Lung (tissue), 11 donors: ENCODE measurements at regions not wholly inside any gene's neighbourhood (a gene's known extent, or its start where the extent isn't known, plus 50 kb on each side); places are given as distances from the start of the nearest gene placed in this dataset.
A peak's percentile ranks its signal among the peaks of the same experiment; 100 is the strongest.

Source experiments
- ATAC-seq: fragments of 200-7000 bp; cut with Tn5 transposase; one replicate; pipeline ENCODE4 v1.9.1; 2020; ENCODE audit warnings: moderate number of reproducible peaks; ENCODE audit not compliant: insufficient read depth, low FRiP score
- DNase-seq, 3 donors: peaks; one replicate each; pipeline ENCODE4 v3.0.0-alpha.2; 2013 to 2017
- H3K27ac ChIP-seq, 2 donors: one replicate each; pipeline ENCODE4 v1.5.1; 2013; ENCODE audit warnings: mild to moderate bottlenecking in 2 of 2, moderate library complexity in 2 of 2, control low read depth in 1 of 2, inconsistent platforms in 1 of 2, low read depth in 1 of 2, low read length in 1 of 2
- H3K27me3 ChIP-seq, 3 donors: one replicate each; pipeline ENCODE4 v1.5.1; 2013; ENCODE audit warnings: low read length in 2 of 3; ENCODE audit not compliant: control insufficient read depth in 3 of 3, insufficient read depth in 3 of 3
- H3K36me3 ChIP-seq, 4 donors: one replicate each; pipeline ENCODE4 v1.5.1; 2013; ENCODE audit warnings: low read length in 4 of 4, mild to moderate bottlenecking in 1 of 4, moderate library complexity in 1 of 4; ENCODE audit not compliant: control insufficient read depth in 4 of 4, insufficient read depth in 4 of 4
- H3K4me1 ChIP-seq, 5 donors: one replicate each; pipeline ENCODE4 v1.5.1; 2013; ENCODE audit warnings: low read length in 5 of 5, mild to moderate bottlenecking in 2 of 5, moderate library complexity in 1 of 5; ENCODE audit not compliant: control insufficient read depth in 5 of 5, insufficient read depth in 5 of 5
- H3K4me3 ChIP-seq: one replicate; pipeline ENCODE4 v1.5.1; 2013; ENCODE audit warnings: mild to moderate bottlenecking, control low read depth, moderate library complexity
- H3K9ac ChIP-seq, 2 donors: one replicate each; pipeline ENCODE4 v1.5.1; 2013; ENCODE audit warnings: low read length in 2 of 2, control low read depth in 1 of 2; ENCODE audit not compliant: insufficient read depth in 1 of 2
- H3K9me3 ChIP-seq, 4 donors: one replicate each; pipeline ENCODE4 v1.5.1; 2013; ENCODE audit warnings: low read length in 3 of 4, mild to moderate bottlenecking in 1 of 4, moderate library complexity in 1 of 4; ENCODE audit not compliant: control insufficient read depth in 4 of 4, insufficient read depth in 3 of 4
- CTCF ChIP-seq: IDR thresholded peaks from 2 replicates; pipeline ENCODE4 v1.5.1; 2012; ENCODE audit warnings: mild to moderate bottlenecking; ENCODE audit errors: control extremely low read depth, extremely low read depth
- WGBS, 2 donors: extraction: QIAGEN DNeasy Blood & Tissue Kit; methylation state at CpG; one replicate each; pipeline ENCODE4 v1.1.7; 2013; 5-methylcytosine and 5-hydroxymethylcytosine counted together
- donor health status: control.
- donor health status: control.
- donor health status: Bipolar disorder and iron deficiency.
- donor health status: healthy.
- donor health status: DM: yes; HTN: yes; CAD: no.

GRCh38 chr17:14460516-14461226, 159.8 kb downstream of the HS3ST3B1 start:
- Histone ChIP-seq H3K4me1 (peaks cover 0 to 8% (median 0%) of the 10 kb centered on the region in 5 donors), H3K9me3 (peaks cover 0 to 2% (median 0%) of the 10 kb centered on the region in 4 donors), H3K27me3 (no peaks in the 10 kb centered on the region), H3K4me3 (no peak overlapping the region), H3K9ac (no peak overlapping the region), H3K36me3 (no peaks in the 10 kb centered on the region), H3K27ac (no peak overlapping the region)
- WGBS, 2 donors: 79 to 95% methylated on average over 2 of the region's 2 CpGs
- no peak for ATAC-seq
- no peak for TF ChIP-seq CTCF
- peak in 1 of 3 donors; percentile 16 for DNase-seq

- no peak for TF ChIP-seq CTCF
- no peaks in the 10 kb centered on the region for H3K36me3 ChIP-seq
- DNase-seq (no peak), ATAC-seq (no peak)
- peaks cover 0 to 3% (median 0%) of the 10 kb centered on the region in 5 donors for H3K4me1 ChIP-seq
- H3K4me3 ChIP-seq: no peak overlapping the region
- no peaks in the 10 kb centered on the region for H3K27me3 ChIP-seq
- WGBS, 2 donors: 69 to 84% methylated on average over 5 of the region's 5 CpGs
- no peak overlapping the region for H3K9ac ChIP-seq
- no peak overlapping the region for H3K27ac ChIP-seq
- H3K9me3 ChIP-seq: peaks cover 0 to 2% (median under 1%) of the 10 kb centered on the region in 4 donors
Measured at GRCh38 chr17:14459955-14460354, 159.1 kb downstream of the HS3ST3B1 start.

DNA sequence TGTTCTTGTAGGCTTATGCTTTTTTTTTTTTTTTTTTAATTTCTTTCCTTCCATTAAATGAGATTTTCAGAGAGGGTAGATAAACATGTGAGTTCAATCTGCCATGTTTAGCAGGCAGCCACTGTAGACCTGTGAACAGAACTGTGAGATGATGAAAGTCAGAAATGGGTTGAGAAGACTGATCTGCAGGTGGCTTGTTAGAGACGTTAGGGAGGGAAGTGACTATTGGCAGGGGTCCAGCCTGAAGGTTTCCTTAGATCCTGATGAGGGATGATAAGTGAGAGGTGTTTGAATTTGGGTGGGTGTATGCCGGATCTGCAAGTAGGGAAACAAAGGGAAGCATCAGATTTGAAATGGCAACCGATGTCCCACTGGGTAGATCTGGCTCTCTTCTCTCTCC, 157.8 kb downstream of the HS3ST3B1 start:
- DNase-seq: no peak
- ATAC-seq: no peak
- no peak overlapping the region for H3K4me3 ChIP-seq
- no peak overlapping the region for H3K27ac ChIP-seq
- H3K4me1 ChIP-seq: no peaks in the 10 kb centered on the region
- no peaks in the 10 kb centered on the region for H3K27me3 ChIP-seq
- TF ChIP-seq CTCF: no peak
- no peak overlapping the region for H3K9ac ChIP-seq
- H3K9me3 ChIP-seq: peaks cover 0 to 6% (median 1%) of the 10 kb centered on the region in 4 donors
- H3K36me3 ChIP-seq: no peaks in the 10 kb centered on the region
- 21 to 45% methylated on average over 3 of the region's 3 CpGs for WGBS, 2 donors
